HG02852 (cell line): ENCODE measurements at regions not wholly inside any gene's neighbourhood (a gene's known extent, or its start where the extent isn't known, plus 50 kb on each side); places are given as distances from the start of the nearest gene placed in this dataset.

ENCODE experiments used
- ATAC-seq: cut with Tn5 transposase; IDR thresholded peaks from one replicate; pipeline ENCODE4 v1.9.1; 2021; ENCODE audit warnings: mild to moderate bottlenecking, moderate library complexity; ENCODE audit not compliant: unreplicated experiment

DNA sequence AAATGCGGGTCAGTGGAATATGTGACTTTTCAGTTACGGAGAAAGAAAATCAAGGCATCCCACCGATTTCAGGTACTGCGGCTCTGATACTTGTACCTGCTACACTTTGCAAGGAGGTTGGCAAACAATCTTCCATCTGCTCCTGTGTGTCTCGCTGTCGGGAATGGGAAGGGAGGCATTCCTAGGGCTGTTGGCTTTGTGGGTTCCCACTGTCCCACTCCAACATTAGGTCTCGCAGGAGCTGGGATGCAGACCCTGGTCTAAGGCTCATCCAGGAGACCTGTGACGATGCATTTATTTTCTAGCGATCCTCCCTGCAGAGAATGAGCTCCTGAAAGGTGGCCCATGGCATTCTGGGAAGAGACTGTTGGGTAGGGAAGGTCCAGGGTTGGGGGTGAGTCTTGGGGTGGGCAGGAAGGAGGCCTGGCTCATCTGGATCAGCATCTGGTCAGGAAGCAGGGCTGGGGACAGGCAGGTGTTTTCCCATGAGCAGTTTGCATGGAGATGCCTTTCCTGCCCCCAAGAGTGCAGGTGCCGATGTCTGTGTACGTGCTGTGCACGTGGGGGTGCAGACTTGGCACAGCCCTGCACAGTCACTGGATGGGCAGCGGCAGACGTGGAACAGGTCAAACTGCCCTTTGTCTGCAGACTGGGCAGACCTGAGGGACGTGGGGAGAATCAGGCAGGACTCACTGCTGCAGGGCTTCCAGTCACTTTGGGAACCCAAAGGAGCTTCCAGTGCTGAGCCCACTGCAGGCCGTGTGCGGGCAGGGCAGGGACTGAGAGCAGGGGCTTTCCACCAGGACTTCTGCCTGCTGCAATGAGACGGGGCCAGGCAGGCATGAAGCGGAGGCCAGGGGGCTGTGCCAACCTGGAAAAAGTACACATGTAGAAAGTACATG lies 152.4 kb downstream of the TEX29 start:
- ATAC-seq, result no peak

GRCh38 chr13:111474136-111475002 lies 153.9 kb downstream of the TEX29 start:
- no peak for ATAC-seq

DNA sequence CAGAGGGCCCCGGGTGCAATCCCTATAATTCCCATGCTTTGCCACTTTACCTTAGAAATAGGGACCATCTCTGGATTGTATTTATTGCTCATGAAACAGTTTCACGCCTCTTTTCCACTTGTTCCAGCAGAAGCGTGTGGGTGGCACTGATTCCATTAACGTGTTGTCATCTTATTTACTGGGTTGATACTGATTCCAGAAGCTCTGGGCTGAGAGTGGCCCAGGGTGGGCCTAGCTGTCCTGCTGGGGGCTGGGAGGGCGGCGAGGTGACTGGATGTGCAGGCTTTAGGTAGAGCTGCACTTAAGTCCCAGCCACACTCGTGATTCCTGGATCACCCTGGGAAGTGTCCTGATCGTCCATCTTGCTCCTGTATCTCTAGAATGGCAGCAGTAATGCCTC lies 155.0 kb downstream of the TEX29 start:
- no peak for ATAC-seq

DNA sequence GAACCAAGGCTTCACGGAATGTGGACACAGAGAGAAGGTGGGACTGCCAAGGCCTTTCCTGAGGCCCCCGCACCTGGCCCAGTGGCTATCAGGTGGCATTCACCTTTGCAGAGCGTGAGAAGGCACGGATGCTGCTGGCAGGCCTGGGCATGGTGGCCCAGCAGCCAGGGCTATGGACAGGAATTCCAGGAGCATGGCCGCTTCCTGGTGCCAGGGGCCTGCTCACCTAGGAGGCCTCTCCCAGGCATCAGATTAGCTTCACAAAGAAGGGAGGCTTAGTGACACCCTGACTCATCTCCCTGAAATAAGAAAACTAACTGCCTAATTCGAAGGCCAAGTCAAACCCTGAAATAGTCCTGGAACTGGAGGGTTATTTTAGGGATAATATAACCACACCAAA lies 155.8 kb downstream of the TEX29 start:
- no peak for ATAC-seq

DNA sequence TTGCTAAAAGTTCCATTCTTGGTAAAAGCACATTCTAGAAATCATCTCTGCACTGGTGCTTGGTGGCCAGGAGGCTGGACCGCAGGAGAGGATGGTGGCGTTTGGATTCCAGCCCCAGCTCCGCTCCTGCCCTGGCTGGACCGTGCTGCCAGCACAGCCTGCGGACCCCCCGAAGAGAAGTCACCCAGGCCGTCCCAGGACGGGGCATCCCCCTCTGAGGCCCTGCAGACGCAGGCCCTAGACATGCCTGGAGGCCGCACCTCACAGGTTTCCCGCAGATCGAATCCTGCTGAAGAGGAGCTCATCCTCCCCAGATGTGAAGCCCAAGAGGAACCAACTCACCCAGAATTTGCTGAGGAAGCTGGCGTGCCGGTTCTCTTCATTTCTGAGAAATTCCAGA lies 159.0 kb downstream of the TEX29 start:
- ATAC-seq, result no peak

GRCh38 chr13:111480503-111480902 lies 160.1 kb downstream of the TEX29 start:
- no peak for ATAC-seq

GRCh38 chr13:111480976-111481375 lies 160.5 kb downstream of the TEX29 start:
- ATAC-seq, result no peak

DNA sequence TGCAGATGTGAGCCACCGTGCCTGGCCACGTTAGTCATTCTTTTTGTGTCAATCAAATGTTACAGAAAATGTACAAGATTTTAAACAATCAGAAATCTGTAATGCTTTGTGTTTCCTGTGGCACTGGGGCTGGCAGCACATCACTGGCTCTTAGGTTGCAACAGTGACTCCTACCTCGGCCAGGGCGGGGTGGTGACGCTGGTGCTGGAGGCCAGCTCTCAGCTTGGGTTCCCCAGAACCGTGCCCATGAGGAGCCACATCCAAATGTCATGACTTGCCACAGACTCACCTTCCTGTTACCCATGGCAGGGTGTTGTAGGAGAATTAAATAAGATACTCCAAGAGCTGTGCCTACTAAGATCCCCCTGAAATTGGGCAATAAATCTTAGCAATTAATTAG lies 161.7 kb downstream of the TEX29 start:
- no peak for ATAC-seq

DNA sequence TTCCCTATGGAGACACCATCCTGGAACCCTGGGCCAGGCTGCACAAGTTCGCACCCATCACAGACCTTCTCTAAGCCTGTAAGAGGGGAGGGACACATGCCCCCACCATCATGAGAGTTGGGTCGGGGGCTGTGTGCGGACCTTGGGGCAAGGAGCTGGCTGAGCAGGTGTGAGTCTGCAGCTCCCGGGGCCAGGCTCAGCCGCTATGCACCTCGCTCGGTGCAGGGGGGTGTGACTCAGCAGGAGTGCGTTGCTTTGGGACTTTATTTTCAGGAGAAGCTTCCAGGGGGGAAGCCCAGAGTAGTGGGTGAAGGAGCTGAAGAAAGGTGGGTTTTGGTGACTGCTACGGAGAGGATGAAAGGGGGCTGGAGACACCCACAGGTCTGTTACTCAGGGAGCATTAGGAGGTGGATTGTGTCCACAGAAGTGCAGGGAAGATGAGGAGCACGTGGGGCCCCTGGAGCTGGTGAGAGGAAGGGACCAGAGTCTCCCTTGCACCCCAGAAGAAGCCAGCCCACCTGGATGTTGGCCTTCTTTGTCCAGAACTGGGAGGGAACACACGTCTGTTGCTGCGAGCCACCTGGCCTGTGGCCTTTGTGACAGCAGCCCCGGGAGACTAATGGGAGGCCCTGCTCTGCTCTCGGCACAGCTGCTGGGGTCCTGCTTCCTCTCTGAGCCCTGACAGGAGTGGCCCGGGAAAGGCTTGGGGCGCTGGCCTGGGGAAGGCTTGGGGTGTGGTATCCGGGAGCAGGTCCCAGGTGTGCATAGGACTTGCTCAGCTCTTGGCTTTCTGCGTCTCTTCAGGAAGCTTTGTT lies 162.6 kb downstream of the TEX29 start:
- no peak for ATAC-seq

DNA sequence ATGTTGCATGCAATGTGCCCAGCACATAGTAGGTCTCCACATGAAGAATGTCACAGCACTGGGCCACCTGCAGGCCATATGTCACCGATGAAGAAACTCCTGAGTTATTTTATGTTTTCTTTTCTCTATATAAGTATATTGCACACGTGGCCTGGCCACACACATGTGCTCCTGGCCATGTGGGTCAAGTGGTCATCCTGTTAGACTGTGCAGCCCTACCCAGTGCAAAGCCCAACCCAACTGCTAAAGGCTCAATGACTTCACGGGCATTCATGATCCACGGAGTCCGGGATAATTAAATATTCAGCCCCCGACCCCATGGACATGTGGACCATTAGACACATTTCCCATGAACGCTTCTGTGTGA lies 163.2 kb downstream of the TEX29 start:
- ATAC-seq, result no peak

GRCh38 chr13:111484141-111484925 lies 163.9 kb downstream of the TEX29 start:
- ATAC-seq, result no peak

DNA sequence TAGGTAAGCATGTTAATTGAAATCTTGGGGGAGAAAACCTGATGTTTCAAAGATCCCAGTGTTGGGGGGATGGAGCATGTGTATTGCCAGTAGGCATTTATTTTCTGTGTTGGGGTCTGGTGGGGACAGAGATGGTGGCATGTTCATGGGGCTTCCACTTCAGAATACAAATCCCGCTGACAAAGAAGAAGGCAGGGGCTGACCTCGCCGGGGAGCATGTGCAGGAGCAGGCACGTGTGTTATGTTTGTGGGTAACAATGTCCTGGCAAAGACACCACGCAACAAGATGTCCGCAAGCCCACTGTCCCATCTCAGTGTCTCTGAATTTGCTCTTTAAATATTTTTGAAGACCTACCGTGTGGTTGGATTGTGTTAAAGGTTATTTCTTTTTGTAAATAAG lies 164.5 kb downstream of the TEX29 start:
- no peak for ATAC-seq

GRCh38 chr13:111485491-111486250 lies 165.2 kb downstream of the TEX29 start:
- ATAC-seq, result no peak

DNA sequence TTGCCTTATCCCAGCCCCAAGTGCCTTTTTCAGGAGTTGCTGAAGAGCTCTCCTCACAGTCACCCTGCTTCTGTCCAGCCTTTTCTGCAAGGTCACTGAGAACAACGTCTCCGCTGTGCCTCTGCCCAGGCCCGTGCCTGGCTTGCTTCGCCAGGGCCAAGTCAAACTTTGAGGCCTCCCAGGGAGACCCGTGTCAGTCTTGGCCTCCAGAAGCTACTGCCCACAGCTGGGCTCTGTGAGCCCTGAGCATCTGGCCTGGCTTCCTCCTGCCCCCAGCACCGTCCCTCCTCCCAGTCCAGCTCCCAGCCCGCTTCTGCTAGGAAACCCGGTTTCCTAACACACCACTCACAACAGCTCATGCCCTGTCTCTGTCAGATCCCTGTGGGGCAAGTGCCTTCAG lies 165.9 kb downstream of the TEX29 start:
- ATAC-seq, result no peak

- ATAC-seq, result no peak
Observed at GRCh38 chr13:111486801-111487200, 166.4 kb downstream of the TEX29 start.

GRCh38 chr13:111488486-111489132 lies 168.2 kb downstream of the TEX29 start:
- ATAC-seq, result no peak

DNA sequence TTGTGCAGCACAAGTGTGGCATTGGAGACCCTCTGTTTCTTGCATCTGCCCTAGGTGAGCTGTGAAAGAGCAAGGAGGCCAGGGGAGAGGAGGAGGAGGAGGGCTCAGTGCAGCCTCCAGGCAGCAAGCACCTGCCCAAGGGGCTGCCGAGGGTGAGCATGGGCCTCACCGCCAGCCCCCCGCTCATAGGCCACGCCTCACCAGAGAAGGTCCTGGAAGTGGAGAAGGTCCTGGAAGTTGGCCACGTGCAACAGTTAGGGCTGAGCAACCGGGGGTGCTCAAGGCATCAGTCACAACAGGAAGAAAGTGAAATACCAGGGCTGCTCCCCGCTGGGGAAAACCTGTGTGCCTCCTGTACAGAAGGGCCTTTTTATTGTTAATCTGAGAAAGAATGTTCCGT lies 168.9 kb downstream of the TEX29 start:
- ATAC-seq, result no peak

DNA sequence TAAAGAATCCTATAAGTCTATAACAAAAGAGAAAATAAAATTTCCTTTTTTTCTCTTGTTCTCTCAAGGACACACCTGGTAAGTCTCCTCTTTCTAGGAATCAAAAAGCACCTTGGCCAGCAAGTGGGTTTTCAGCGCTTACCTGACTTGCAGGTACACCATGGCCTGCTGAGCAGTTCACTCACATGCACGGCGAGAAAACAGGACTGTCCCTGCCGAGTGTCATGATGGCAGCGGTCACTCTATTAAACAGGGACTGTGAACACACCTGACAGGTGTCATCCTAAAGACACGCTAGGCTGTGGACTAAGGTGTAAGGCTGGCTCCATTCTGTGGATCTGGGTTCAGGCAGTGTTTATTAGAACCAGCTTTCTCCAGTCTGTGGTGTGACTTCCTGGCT lies 170.2 kb downstream of the TEX29 start:
- no peak for ATAC-seq

DNA sequence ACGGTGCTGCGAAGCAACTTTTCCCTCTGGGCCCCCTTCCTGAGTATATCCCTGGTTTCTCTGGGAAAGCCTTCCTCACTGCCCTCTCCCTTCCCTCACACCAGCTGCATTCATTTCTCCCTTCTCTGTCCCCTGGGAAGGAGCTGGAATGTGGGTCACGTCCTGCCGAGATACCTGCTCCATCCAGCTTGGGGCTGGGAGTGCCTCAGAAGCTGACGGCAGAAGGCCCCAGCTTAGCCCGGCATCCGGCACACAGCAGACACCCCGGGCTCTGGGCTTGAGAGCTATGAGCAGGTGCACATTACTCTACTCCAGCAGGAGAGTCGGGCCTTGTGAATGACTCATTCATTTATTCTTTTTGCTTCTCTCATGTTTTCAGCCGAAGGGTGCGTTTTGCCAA lies 170.6 kb downstream of the TEX29 start:
- no peak for ATAC-seq
